A549 (cell line): ENCODE measurements at regions not wholly inside any gene's neighbourhood (a gene's known extent, or its start where the extent isn't known, plus 50 kb on each side); places are given as distances from the start of the nearest gene placed in this dataset.

ENCODE experiments used
- ATAC-seq, 2 experiments: fragments of 200-7000 bp in 1 of 2; fragments of >200 bp in 1 of 2; cut with Nextera tagmentation in 1 of 2; cut with Tn5 transposase in 1 of 2; 3 replicates each; pipeline versions ENCODE4 v1.8.0 to v1.9.1; 2018 to 2020; ENCODE audit warnings: mild to moderate bottlenecking in 1 of 2, moderate library complexity in 1 of 2
- CTCF ChIA-PET: fragments of 300-600 bp; sonication (Branson Sonifier 250); formaldehyde crosslinking; extraction: SDS; loops from one replicate; lab custom pipeline; 2021; ENCODE audit warnings: antibody characterized with exemption, inconsistent platforms; lab: Yijun Ruan, JAX
- POLR2A ChIA-PET: fragments of 350-600 bp; formaldehyde crosslinking; extraction: SDS; loops from one replicate; lab custom pipeline; 2021; ENCODE audit warnings: antibody characterized with exemption, inconsistent platforms; lab: Yijun Ruan, JAX
- DNase-seq, 2 experiments: peaks; one replicate each; pipeline versions ENCODE4 v3.0.0 to v3.0.0-alpha.2; 2011 to 2016; ENCODE audit warnings: low read depth in 1 of 2, low spot score in 1 of 2
- FAIRE-seq: peaks from 2 replicates; lab custom pipeline; 2011; peaks lifted over from hg19 to GRCh38; lab: Jason Lieb, UNC
- H3K27ac ChIP-seq, 2 experiments: fragments of >200 bp; sonication (Bioruptor Twin); formaldehyde crosslinking; 3 replicates each; pipeline ENCODE4 v1.5.1; 2016 to 2017
- H3K4me1 ChIP-seq: fragments of >200 bp; sonication (Bioruptor Twin); formaldehyde crosslinking; 3 replicates; pipeline ENCODE4 v1.6.1; 2016
- H3K4me2 ChIP-seq: fragments of >200 bp; sonication (Bioruptor Twin); formaldehyde crosslinking; 3 replicates; pipeline ENCODE4 v1.6.1; 2016
- H3K4me3 ChIP-seq: fragments of >200 bp; sonication (Bioruptor Twin); formaldehyde crosslinking; 3 replicates; pipeline ENCODE4 v1.5.1; 2016
- H3K9me3 ChIP-seq: fragments of >200 bp; sonication (Bioruptor Twin); formaldehyde crosslinking; 3 replicates; pipeline ENCODE4 v1.6.1; 2016
- BHLHE40 ChIP-seq: IDR thresholded peaks from 2 replicates; pipeline ENCODE4 v1.6.1; 2012; ENCODE audit warnings: low read depth, low read length, inconsistent platforms
- CBX2 ChIP-seq: fragments of 200-600 bp; sonication (generic); IDR thresholded peaks from 2 replicates; pipeline ENCODE4 v1.6.1; 2016; ENCODE audit warnings: low read depth, mild to moderate bottlenecking, borderline replicate concordance
- CHD2 ChIP-seq: fragments of 150-350 bp; IDR thresholded peaks from 2 replicates; pipeline ENCODE4 v1.6.1; 2014; ENCODE audit warnings: low read length; ENCODE audit not compliant: partially characterized antibody
- CHD4 ChIP-seq: fragments of 200-600 bp; sonication (generic); IDR thresholded peaks from 2 replicates; pipeline ENCODE4 v1.6.1; 2016; ENCODE audit warnings: antibody characterized with exemption, mild to moderate bottlenecking, borderline replicate concordance
- EP300 ChIP-seq, 2 experiments: fragments of >200 bp; sonication (Bioruptor Twin); formaldehyde crosslinking; IDR thresholded peaks; 2 replicates in 1 of 2; 3 replicates in 1 of 2; pipeline ENCODE4 v1.6.1; 2016 to 2017
- FOSB ChIP-seq: fragments of 250-450 bp; sonication (Bioruptor Pico); IDR thresholded peaks from 2 replicates; pipeline ENCODE4 v1.5.0; 2020; ENCODE audit warnings: mild to moderate bottlenecking, moderate library complexity
- HOXB13 ChIP-seq: fragments of 250-450 bp; sonication (Bioruptor Pico); IDR thresholded peaks from 2 replicates; pipeline ENCODE4 v1.5.0; 2020; ENCODE audit warnings: low read depth, mild to moderate bottlenecking, moderate library complexity
- JUNB ChIP-seq: fragments of >200 bp; sonication (Bioruptor Twin); formaldehyde crosslinking; IDR thresholded peaks from 2 replicates; pipeline ENCODE4 v1.6.1; 2016
- KDM1A ChIP-seq: fragments of 200-600 bp; sonication (generic); IDR thresholded peaks from 2 replicates; pipeline ENCODE4 v1.6.1; 2016; ENCODE audit warnings: low read depth, mild to moderate bottlenecking
- MYC ChIP-seq: IDR thresholded peaks from 2 replicates; pipeline ENCODE4 v1.6.1; 2012; ENCODE audit warnings: mild to moderate bottlenecking, inconsistent platforms, low read length, improper control_type of control experiment, borderline replicate concordance
- NPAS2 ChIP-seq: fragments of 250-450 bp; sonication (Bioruptor Pico); IDR thresholded peaks from 2 replicates; pipeline ENCODE4 v1.8.0; 2022; ENCODE audit warnings: mild to moderate bottlenecking, moderate library complexity, borderline replicate concordance
- NR3C1 ChIP-seq: fragments of >200 bp; sonication (Bioruptor Twin); formaldehyde crosslinking; IDR thresholded peaks from 3 replicates; pipeline ENCODE4 v1.6.1; 2017
- RAD21 ChIP-seq, 2 experiments: fragments of >200 bp in 1 of 2; sonication (Bioruptor Twin) in 1 of 2; formaldehyde crosslinking in 1 of 2; IDR thresholded peaks in 1 of 2; conservative IDR thresholded peaks in 1 of 2; 2 replicates in 1 of 2; 3 replicates in 1 of 2; pipeline ENCODE4 v1.6.1; 2012 to 2018; ENCODE audit warnings: inconsistent platforms in 1 of 2
- RFX5 ChIP-seq: fragments of 450-650 bp; IDR thresholded peaks from 2 replicates; pipeline ENCODE4 v1.7.1; 2014; ENCODE audit warnings: antibody characterized with exemption, mild to moderate bottlenecking, moderate library complexity
- SREBF2 ChIP-seq: fragments of 450-650 bp; IDR thresholded peaks from 2 replicates; pipeline ENCODE4 v1.6.1; 2014; ENCODE audit warnings: mild to moderate bottlenecking, moderate library complexity
- WGBS: methylation state at CpG from one replicate; pipeline ENCODE4 v1.1.6; 2017; ENCODE audit errors: missing lambda C conversion rate; 5-methylcytosine and 5-hydroxymethylcytosine counted together
- TF ChIP-seq, protein P1 (sequence below): fragments of 250-450 bp; sonication (Bioruptor Pico); IDR thresholded peaks from 2 replicates; pipeline ENCODE4 v1.5.0; 2020; ENCODE audit warnings: low read depth, mild to moderate bottlenecking, moderate library complexity
- TF ChIP-seq, protein P2 (sequence below): IDR thresholded peaks from 2 replicates; pipeline ENCODE4 v1.6.1; 2012; ENCODE audit warnings: low read depth, borderline replicate concordance
- TF ChIP-seq, protein P3 (sequence below): fragments of 200-600 bp; sonication (generic); IDR thresholded peaks from 2 replicates; pipeline ENCODE4 v1.6.1; 2016; ENCODE audit warnings: antibody characterized with exemption, mild to moderate bottlenecking, moderate library complexity

DNA sequence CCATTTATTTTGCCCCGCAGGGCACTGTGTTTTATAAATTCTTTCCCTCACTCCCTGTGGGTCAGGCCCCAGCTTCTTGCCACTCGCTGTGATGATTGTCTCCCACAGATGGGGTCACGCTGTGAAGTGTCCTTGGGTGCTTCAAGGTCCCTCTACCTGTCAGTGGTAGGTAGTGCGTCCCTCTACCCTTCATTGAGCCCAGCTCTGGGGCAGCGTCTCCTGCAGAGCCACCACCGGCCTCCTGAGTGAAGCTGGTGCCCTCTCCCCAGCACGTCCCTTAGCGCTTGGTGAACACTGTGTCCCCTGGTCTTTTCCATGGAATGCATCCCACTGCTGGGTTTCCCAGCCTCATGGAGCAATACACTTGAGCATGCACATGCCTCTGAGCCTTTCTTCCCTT, 108.2 kb downstream of the NRN1 start:
- Histone ChIP-seq H3K9me3 (no peaks in the 10 kb centered on the region), H3K4me2 (no peak overlapping the region), H3K4me1 (no peaks in the 10 kb centered on the region), H3K4me3 (no peak overlapping the region), H3K27ac (no peak overlapping the region)
- POLR2A ChIA-PET: no interaction called here
- peak in 1 of 2 experiments; percentile 50; a peak in 1 of 6 replicates for ATAC-seq
- no peak for DNase-seq
- WGBS: 42% methylated on average over 4 of the region's 8 CpGs
- TF ChIP-seq HOXB13 (CRISPR knock-in tag) (no peak), RFX5 (no peak), RAD21 (conservative IDR thresholded peaks at IDR 0.05 in 1 of 2, IDR thresholded peaks at IDR 0.05 in 1 of 2) (no peak)
- CTCF ChIA-PET: no interaction called here
- FAIRE-seq: no peak

DNA sequence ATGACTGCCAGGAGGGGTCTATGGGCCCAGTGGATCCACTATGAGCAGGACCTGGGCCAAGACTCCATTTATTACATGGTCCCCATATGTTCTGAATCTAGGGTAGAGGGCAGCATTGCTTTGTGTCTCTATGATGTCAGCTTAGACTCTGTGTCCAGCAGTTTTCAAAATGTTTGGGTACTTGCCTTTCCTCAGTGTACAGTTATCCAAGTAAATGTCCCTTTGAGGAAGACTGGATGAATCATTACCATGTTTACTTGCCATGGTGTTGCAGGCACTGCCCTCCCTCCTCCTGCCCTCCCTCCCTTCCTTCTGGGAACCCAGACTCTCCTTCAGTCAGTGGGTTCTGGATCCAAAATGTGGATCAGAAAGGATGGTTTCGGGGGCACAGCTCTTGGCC, 108.6 kb downstream of the NRN1 start:
- TF ChIP-seq CHD4 (no peak), KDM1A (no peak), MYC (no peak), NPAS2 (CRISPR knock-in tag) (no peak), JUNB (no peak), FOSB (CRISPR knock-in tag) (no peak), BHLHE40 (no peak), CHD2 (no peak), NR3C1 (no peak), CBX2 (no peak), EP300 (IDR thresholded peaks at IDR 0.05) (no peak), RFX5 (no peak)
- TF ChIP-seq, protein P1, sequence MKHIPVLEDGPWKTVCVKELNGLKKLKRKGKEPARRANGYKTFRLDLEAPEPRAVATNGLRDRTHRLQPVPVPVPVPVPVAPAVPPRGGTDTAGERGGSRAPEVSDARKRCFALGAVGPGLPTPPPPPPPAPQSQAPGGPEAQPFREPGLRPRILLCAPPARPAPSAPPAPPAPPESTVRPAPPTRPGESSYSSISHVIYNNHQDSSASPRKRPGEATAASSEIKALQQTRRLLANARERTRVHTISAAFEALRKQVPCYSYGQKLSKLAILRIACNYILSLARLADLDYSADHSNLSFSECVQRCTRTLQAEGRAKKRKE (CRISPR knock-in tag): no peak
- TF ChIP-seq, protein P2, sequence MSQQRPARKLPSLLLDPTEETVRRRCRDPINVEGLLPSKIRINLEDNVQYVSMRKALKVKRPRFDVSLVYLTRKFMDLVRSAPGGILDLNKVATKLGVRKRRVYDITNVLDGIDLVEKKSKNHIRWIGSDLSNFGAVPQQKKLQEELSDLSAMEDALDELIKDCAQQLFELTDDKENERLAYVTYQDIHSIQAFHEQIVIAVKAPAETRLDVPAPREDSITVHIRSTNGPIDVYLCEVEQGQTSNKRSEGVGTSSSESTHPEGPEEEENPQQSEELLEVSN: no peak
- TF ChIP-seq, protein P3, sequence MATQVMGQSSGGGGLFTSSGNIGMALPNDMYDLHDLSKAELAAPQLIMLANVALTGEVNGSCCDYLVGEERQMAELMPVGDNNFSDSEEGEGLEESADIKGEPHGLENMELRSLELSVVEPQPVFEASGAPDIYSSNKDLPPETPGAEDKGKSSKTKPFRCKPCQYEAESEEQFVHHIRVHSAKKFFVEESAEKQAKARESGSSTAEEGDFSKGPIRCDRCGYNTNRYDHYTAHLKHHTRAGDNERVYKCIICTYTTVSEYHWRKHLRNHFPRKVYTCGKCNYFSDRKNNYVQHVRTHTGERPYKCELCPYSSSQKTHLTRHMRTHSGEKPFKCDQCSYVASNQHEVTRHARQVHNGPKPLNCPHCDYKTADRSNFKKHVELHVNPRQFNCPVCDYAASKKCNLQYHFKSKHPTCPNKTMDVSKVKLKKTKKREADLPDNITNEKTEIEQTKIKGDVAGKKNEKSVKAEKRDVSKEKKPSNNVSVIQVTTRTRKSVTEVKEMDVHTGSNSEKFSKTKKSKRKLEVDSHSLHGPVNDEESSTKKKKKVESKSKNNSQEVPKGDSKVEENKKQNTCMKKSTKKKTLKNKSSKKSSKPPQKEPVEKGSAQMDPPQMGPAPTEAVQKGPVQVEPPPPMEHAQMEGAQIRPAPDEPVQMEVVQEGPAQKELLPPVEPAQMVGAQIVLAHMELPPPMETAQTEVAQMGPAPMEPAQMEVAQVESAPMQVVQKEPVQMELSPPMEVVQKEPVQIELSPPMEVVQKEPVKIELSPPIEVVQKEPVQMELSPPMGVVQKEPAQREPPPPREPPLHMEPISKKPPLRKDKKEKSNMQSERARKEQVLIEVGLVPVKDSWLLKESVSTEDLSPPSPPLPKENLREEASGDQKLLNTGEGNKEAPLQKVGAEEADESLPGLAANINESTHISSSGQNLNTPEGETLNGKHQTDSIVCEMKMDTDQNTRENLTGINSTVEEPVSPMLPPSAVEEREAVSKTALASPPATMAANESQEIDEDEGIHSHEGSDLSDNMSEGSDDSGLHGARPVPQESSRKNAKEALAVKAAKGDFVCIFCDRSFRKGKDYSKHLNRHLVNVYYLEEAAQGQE: no peak
- Histone ChIP-seq H3K9me3 (no peaks in the 10 kb centered on the region), H3K4me3 (no peak overlapping the region), H3K4me1 (no peaks in the 10 kb centered on the region), H3K4me2 (no peak overlapping the region), H3K27ac (no peak overlapping the region)
- ChIA-PET CTCF (no interaction called here), POLR2A (no interaction called here)
- no peak for ATAC-seq
- FAIRE-seq: no peak
- 31% methylated on average over 1 of the region's 1 CpG for WGBS
- no peak for DNase-seq

DNA sequence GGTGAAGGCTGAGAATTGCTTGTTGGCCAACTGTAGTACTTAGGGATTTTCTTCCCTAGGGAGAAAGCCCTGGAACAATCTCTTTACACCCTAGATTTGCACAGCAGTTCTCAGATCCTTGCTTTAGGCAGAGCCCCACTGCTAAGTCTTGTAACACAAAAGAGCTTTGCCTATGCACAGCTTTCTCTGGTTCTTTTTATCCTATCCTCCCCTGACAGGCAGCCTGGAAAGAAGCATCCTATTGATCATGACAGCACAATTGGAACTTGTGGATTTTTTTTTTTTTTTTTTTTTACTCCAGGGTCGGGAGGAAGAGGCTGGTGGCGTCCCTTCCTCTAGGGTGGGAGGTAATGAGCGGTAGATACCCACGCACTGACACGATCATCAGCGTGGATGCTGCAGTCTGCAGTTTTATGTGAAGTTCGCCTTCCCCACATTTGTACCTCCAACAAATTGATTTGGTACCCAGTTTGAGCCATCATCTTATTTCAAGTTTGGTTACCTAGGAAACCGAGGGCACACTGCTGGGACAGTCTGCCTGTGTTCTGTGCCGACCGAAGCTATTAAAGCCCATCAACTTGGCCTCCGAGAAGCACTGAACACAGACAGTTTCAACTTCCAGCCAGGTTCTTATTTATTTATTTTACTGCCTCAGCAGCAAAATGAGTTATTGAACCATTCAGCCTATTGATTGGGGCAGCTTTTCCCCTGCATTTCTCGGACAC, 110.1 kb downstream of the NRN1 start:
- TF ChIP-seq MYC (no peak), HOXB13 (CRISPR knock-in tag) (no peak), BHLHE40 (no peak), SREBF2 (no peak), RFX5 (no peak)
- TF ChIP-seq, protein P2: no peak
- TF ChIP-seq, all 56 proteins: peak for 0
- DNase-seq (no peak), FAIRE-seq (no peak), ATAC-seq (no peak)
- WGBS: 53% methylated on average over 12 of the region's 12 CpGs
- H3K9me3 ChIP-seq: no peaks in the 10 kb centered on the region
- no peaks in the 10 kb centered on the region for H3K4me1 ChIP-seq
- no peak overlapping the region for H3K4me2 ChIP-seq
- ChIA-PET POLR2A (no interaction called here), CTCF (interaction anchor here (0.6 to 1.0 kb wide), 2 partner anchors 13 to 426 kb away, joined by 3 read pairs; no protein-coding TSS in a partner anchor)
- H3K27ac ChIP-seq: no peak overlapping the region
- no peak overlapping the region for H3K4me3 ChIP-seq
